Thoracic aorta (tissue), 2 donors: ENCODE measurements at regions not wholly inside any gene's neighbourhood (a gene's known extent, or its start where the extent isn't known, plus 50 kb on each side); places are given as distances from the start of the nearest gene placed in this dataset.

ENCODE experiments used
- ATAC-seq: fragments of 150-250 bp; one replicate; pipeline ENCODE4 v1.8.0; 2017; ENCODE audit warnings: low read depth; ENCODE audit not compliant: insufficient number of reproducible peaks, low FRiP score
- DNase-seq: peaks from one replicate; pipeline ENCODE4 v3.0.0-alpha.2; 2020; ENCODE audit warnings: low spot score
- H3K27ac ChIP-seq, 2 donors: fragments of 200-600 bp; sonication (generic); 1 replicate in 1 of 2; 2 replicates in 1 of 2; pipeline ENCODE4 v1.5.1; 2016; ENCODE audit warnings: mild to moderate bottlenecking in 2 of 2, moderate library complexity in 2 of 2
- H3K27me3 ChIP-seq: fragments of 200-600 bp; sonication (generic); replicated peaks from 2 replicates; pipeline ENCODE4 v1.6.0; 2016; ENCODE audit warnings: mild to moderate bottlenecking; ENCODE audit not compliant: insufficient read depth
- H3K36me3 ChIP-seq: fragments of 200-600 bp; sonication (generic); one replicate; pipeline ENCODE4 v1.5.1; 2016
- H3K4me1 ChIP-seq, 2 donors: fragments of 200-600 bp; sonication (generic); 1 replicate in 1 of 2; 2 replicates in 1 of 2; pipeline versions ENCODE4 v1.5.1 to v1.6.0; 2016; ENCODE audit warnings: low read depth in 2 of 2, mild to moderate bottlenecking in 1 of 2; ENCODE audit not compliant: control insufficient read depth in 1 of 2
- H3K4me3 ChIP-seq: fragments of 200-600 bp; sonication (generic); 2 replicates; pipeline ENCODE4 v1.5.1; 2016; ENCODE audit warnings: mild to moderate bottlenecking
- H3K9me3 ChIP-seq: fragments of 200-600 bp; sonication (generic); 2 replicates; pipeline ENCODE4 v1.5.1; 2016
- TF ChIP-seq, protein P1 (sequence below): fragments of 200-600 bp; sonication (generic); IDR thresholded peaks from one replicate; pipeline ENCODE4 v1.5.1; 2019; ENCODE audit warnings: antibody characterized with exemption

GRCh38 chr2:196410008-196410407, 229.5 kb upstream of the CCDC150 start:
- no peak overlapping the region for H3K4me3 ChIP-seq
- H3K9me3 ChIP-seq, result no peaks in the 10 kb centered on the region
- DNase-seq (no peak), ATAC-seq (no peak)
- H3K27ac ChIP-seq, result no peak overlapping the region
- H3K36me3 ChIP-seq, result no peaks in the 10 kb centered on the region
- peaks cover 4 to 35% of the 10 kb centered on the region in 2 donors for H3K4me1 ChIP-seq
- TF ChIP-seq, protein P1, sequence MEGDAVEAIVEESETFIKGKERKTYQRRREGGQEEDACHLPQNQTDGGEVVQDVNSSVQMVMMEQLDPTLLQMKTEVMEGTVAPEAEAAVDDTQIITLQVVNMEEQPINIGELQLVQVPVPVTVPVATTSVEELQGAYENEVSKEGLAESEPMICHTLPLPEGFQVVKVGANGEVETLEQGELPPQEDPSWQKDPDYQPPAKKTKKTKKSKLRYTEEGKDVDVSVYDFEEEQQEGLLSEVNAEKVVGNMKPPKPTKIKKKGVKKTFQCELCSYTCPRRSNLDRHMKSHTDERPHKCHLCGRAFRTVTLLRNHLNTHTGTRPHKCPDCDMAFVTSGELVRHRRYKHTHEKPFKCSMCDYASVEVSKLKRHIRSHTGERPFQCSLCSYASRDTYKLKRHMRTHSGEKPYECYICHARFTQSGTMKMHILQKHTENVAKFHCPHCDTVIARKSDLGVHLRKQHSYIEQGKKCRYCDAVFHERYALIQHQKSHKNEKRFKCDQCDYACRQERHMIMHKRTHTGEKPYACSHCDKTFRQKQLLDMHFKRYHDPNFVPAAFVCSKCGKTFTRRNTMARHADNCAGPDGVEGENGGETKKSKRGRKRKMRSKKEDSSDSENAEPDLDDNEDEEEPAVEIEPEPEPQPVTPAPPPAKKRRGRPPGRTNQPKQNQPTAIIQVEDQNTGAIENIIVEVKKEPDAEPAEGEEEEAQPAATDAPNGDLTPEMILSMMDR, result no peak
- no peaks in the 10 kb centered on the region for H3K27me3 ChIP-seq

DNA sequence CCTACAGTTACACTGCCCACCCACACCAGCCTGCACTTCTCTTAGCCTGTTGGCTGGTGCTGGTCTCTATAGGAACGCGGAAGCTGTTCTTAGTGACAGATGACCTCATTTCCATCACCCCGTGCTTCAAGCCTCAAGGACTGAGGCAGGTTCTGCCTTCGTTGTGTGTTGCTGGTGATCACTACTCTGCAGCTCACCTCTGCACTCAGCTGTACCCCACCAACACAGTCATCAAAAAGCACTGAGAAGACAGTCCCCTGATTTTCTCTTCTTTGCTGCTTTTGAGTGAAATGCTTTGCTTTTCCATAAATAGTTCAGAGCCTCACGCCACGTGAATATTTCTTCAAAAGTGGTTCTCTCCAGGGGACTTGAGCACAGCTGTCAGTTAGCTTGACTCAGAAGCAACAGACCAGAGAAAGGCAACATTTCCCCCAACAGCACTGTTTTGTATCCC, 225.7 kb upstream of the CCDC150 start:
- Histone ChIP-seq H3K27ac (no peak overlapping the region), H3K4me1 (peaks cover 4 to 33% of the 10 kb centered on the region in 2 donors), H3K27me3 (no peaks in the 10 kb centered on the region), H3K9me3 (no peaks in the 10 kb centered on the region), H3K4me3 (peak overlapping the region; percentile 44), H3K36me3 (no peaks in the 10 kb centered on the region)
- ATAC-seq (peak; percentile 65), DNase-seq (no peak)
- TF ChIP-seq, protein P1, result no peak

DNA sequence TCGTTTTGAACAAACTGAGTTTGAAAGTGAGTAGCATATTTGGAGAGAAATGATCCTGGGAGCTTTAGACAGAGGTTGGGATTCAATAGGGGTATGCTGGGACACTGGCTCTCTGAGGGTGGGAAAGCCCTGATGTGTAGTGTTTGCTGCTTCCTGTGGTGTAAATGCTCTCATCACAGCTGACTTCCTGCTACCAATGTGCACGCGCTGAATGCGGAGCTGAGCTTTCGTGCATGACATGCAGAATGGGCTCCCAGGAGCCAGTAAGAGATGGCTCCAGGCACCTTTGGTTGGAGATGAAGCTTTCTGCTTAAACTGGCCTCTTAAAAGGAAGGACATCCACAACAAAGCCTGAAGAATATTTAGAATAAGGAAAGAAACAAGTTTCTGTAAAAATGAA, 224.1 kb upstream of the CCDC150 start:
- TF ChIP-seq, protein P1, result no peak
- Histone ChIP-seq H3K27me3 (no peaks in the 10 kb centered on the region), H3K4me3 (no peak overlapping the region), H3K4me1 (peaks cover 0 to 18% of the 10 kb centered on the region in 2 donors), H3K9me3 (no peaks in the 10 kb centered on the region), H3K27ac (no peak overlapping the region), H3K36me3 (no peaks in the 10 kb centered on the region)
- ATAC-seq (no peak), DNase-seq (no peak)

DNA sequence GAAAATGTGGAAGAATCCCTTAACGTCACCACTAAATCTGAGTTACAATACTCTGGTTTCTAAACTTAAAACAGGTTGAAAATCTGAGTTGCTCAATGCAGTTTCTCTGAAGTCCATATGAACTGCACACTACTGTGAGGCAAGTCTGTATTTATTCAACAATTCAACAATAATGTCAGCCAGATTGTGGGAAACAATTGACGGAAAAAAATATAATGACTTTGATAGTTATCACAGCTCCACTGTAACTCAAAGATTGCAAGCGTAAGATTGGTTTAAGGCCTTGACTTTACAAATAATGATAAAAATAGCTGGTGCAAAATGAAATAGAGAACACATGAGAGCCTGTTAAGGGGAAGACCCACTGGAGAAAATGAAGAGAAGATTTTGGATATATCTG, 219.4 kb upstream of the CCDC150 start:
- H3K4me3 ChIP-seq, result no peak overlapping the region
- no peak for ATAC-seq
- no peak overlapping the region for H3K27ac ChIP-seq
- no peaks in the 10 kb centered on the region for H3K36me3 ChIP-seq
- H3K9me3 ChIP-seq, result no peaks in the 10 kb centered on the region
- no peak for DNase-seq
- TF ChIP-seq, protein P1, result no peak
- H3K27me3 ChIP-seq, result no peaks in the 10 kb centered on the region
- no peaks in the 10 kb centered on the region for H3K4me1 ChIP-seq

DNA sequence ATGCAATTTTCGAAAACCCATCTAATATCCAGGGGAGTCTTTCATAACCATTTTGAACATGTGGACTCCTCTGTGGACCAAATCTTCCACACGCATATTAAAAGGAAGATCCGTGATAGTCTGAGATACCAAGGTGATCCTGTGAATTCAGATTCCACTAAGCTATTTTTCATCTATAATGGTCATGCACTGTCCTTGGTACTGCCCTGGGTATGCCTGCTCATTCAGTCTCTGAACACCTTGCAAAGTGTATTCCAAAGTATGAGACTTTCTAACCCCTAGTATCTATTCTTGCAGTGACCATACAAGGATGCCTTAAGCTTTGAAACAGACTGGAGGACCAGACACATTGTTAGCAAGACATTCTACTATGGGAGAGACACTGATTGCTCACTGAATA, 217.6 kb upstream of the CCDC150 start:
- ATAC-seq, result no peak
- no peaks in the 10 kb centered on the region for H3K27me3 ChIP-seq
- H3K27ac ChIP-seq, result no peak overlapping the region

More for the DNA sequence above, 217.6 kb upstream of the CCDC150 start:
- Histone ChIP-seq H3K36me3 (no peaks in the 10 kb centered on the region), H3K9me3 (no peaks in the 10 kb centered on the region), H3K4me1 (no peaks in the 10 kb centered on the region), H3K4me3 (no peak overlapping the region)
- no peak for DNase-seq
- TF ChIP-seq, protein P1, result no peak
